SH-SY5Y (cell line): ENCODE measurements at regions not wholly inside any gene's neighbourhood (a gene's known extent, or its start where the extent isn't known, plus 50 kb on each side); places are given as distances from the start of the nearest gene placed in this dataset.

ENCODE experiments used
- GATA2 ChIP-seq: IDR thresholded peaks from 2 replicates; pipeline ENCODE4 v1.6.1; 2011; ENCODE audit warnings: mild to moderate bottlenecking, low read depth, low read length
- GATA3 ChIP-seq: IDR thresholded peaks from 2 replicates; pipeline ENCODE4 v1.6.1; 2011; ENCODE audit warnings: low read depth, mild to moderate bottlenecking, low read length, moderate library complexity

- TF ChIP-seq GATA3 (no peak), GATA2 (no peak)
Measured at GRCh38 chr6:113767985-113768384, 89.2 kb upstream of the MARCKS start.
